ENCODE measurements at regions not wholly inside any gene's neighbourhood (a gene's known extent, or its start where the extent isn't known, plus 50 kb on each side); places are given as distances from the start of the nearest gene placed in this dataset.

DNA sequence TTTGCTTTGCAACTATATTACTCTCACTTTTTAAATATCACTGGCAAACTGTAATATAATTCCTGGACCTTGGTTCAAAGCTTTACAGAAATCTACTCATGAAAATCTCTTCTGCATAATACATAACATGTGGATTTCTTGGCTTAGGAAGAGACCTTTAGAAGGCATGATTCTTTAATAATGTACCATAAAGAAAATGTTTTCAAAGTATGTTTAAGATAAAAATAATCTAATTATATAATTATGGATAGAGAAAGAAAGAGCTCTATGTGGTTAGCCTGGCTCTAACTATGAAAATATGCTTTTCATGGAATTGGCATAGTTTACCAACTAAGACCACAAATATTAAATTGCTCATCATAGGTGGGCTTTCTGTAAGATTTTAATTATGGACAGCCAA, 817.8 kb downstream of the TLE1 start:
- TF ChIP-seq, protein P1, sequence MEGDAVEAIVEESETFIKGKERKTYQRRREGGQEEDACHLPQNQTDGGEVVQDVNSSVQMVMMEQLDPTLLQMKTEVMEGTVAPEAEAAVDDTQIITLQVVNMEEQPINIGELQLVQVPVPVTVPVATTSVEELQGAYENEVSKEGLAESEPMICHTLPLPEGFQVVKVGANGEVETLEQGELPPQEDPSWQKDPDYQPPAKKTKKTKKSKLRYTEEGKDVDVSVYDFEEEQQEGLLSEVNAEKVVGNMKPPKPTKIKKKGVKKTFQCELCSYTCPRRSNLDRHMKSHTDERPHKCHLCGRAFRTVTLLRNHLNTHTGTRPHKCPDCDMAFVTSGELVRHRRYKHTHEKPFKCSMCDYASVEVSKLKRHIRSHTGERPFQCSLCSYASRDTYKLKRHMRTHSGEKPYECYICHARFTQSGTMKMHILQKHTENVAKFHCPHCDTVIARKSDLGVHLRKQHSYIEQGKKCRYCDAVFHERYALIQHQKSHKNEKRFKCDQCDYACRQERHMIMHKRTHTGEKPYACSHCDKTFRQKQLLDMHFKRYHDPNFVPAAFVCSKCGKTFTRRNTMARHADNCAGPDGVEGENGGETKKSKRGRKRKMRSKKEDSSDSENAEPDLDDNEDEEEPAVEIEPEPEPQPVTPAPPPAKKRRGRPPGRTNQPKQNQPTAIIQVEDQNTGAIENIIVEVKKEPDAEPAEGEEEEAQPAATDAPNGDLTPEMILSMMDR (conservative IDR thresholded peaks at IDR 0.05): no peak
- TF ChIP-seq ZFX (IDR thresholded peaks at IDR 0.05): no peak

Data from C4-2B (cell line).